ENCODE measurements at regions not wholly inside any gene's neighbourhood (a gene's known extent, or its start where the extent isn't known, plus 50 kb on each side); places are given as distances from the start of the nearest gene placed in this dataset.

GRCh38 chr7:159200421-159200820 lies 55.8 kb upstream of the VIPR2 start:
- TF ChIP-seq POLR2A (IDR thresholded peaks at IDR 0.05; ENCODE audit: low read length) (no peak), GATA1 (IDR thresholded peaks at IDR 0.05; ENCODE audit: low read depth, low read length) (no peak)

Data from erythroblast (primary cell).